NCI-H1105 (cell line): ENCODE measurements at regions not wholly inside any gene's neighbourhood (a gene's known extent, or its start where the extent isn't known, plus 50 kb on each side); places are given as distances from the start of the nearest gene placed in this dataset.
A peak's percentile ranks its signal among the peaks of the same experiment; 100 is the strongest.

Experiments used
- DNase-seq: peaks from one replicate; lab custom pipeline; 2025; lab: John Stamatoyannopoulos, UW

DNA sequence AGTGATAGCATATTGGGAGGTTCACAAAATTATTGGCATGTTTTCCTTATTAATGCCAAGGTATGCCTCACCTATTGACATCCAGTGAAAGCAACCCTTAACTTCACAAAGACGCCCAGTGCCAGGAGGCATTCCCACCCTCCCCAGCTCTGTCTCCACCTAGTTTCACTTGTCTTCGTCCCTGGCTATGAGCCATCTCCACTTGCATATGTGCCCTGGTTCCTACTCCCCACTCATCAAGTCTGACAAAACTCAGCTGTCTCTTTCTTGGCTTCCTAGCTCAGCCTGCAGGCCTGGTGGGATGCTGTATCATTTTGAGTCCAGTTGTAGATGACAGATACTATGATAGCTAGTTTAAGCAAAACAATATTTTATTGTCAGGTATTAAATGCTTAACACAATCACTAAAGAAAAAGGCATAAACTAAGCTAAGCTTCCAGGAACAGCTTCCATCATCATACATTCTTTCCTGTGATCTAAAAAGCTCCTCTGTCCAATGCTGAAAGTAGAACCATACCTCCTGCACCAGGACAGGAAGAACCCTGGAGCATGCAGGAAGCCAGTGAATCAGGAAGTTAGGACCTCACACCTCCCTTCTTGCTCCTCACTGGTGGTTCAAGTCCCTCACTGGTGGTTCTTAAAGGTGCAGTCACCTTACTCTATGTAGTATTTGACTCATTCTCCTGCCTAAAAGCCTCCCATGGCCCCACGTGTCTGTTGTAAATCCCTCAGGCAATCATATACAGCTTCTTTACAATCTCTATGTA lies 410.3 kb upstream of the RASGEF1B start:
- DNase-seq = no peak

DNA sequence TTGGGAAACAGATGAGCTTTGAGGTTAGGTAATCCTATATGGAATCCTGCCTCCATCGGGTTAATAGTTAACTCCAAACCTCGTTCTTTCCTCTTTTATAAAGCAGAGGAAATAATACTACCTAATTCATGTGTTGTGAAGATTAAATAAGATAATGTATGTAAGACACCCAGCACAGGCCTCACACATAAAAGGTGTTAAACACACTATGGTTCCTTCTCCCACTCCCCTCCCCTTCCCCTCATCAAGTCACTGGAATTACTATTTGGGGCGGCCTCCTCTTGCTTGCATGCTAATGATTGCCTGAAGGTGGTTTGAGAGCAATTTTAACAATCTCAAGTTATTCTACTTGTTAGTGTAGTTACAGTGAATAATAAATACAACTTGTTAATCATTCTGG lies 404.4 kb upstream of the RASGEF1B start:
- no peak for DNase-seq

DNA sequence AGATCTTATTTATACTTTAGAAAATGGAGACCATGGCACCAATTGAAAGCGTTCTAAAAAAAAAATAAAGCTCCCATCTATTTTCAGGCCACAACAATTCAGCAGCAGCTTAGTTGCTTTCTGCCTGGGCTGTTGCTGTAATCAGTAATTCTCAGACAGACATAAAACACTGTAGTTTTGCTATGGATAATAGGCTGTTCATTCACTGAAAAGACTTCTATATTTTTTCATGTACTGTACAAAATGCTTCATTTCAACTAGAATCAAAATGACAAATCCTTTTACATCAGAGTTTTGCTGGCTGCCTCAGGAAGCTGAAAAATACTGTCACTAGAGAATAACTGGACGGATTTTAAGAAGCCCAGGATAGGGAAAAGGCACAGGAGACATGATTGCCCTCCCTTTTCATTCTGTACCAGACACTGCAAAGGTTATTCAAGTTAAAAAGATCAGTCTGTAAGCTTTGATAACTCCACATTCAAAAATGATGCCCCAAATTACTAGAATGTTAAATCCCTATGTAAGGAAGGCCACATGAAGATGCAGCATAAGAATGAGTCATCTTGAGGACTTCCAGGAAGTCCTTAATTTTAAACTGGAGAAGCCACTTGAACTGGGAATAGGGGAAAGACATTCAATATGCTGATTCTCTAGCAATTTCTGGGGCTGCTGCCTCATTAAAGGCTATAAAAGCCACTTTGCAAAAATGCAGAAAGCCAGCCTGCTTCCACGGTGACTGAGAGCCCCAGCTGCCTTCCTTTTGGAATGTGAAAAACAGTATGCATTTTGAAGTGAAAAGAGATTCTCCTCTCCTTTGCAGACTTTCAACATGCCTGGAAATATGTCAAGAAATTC lies 403.2 kb upstream of the RASGEF1B start:
- DNase-seq = no peak

DNA sequence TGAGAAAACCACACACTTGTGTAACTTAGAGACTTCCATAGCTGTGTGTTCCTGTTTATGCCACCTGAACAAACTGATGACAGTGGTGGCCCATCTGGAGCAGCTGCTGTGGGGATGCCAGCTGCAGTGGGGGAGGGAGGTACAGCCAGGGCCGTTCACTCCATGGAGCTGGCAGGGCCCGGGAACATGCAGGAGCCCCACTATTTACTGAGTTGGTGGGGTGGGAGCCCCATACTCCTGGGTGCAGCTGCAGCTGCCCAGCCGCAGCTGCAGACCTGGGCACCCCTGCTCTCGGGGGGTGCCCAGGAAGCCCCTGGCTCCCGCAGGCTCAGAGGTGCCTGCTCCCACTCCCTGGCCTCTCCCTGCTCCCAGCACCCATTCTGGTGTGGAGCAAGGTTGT lies 398.6 kb upstream of the RASGEF1B start:
- DNase-seq = no peak

DNA sequence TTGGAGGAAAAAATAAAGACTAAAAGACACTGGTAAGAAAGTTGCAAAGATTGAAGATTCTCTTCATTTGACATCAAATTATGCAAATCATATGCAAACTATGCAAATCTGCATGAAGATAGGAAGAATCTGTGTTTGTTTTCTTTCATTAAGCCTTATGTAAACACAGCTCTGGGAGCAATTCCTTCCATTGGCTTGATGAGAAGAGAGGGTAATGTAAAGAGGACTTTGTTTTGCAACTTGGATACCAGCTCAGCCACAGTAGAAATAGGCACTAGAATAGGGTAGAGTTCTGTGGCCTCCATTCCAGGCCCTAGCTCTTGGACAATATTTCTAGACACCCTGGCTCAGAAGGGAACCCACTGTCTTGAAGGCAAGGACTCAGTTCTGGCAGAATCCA lies 388.4 kb upstream of the RASGEF1B start:
- no peak for DNase-seq

DNA sequence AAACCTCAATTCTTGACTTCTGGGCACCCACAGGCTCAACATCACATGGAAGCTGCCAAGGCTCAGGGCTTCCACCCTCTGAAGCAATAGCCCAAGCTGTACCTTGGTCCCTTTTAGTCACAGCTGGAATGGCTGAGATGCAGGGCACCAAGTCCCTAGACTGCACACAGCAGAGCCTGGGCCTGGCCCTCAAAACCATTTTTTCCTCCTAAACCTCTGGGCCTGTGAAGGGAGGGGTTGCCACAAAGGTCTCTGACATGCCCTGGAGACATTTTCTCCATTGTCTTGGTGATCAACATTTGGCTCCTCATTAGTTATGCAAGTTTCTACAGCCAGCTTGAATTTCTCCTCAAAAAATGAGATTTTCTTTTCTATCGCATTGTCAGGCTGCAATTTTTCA lies 382.7 kb upstream of the RASGEF1B start:
- DNase-seq = no peak

DNA sequence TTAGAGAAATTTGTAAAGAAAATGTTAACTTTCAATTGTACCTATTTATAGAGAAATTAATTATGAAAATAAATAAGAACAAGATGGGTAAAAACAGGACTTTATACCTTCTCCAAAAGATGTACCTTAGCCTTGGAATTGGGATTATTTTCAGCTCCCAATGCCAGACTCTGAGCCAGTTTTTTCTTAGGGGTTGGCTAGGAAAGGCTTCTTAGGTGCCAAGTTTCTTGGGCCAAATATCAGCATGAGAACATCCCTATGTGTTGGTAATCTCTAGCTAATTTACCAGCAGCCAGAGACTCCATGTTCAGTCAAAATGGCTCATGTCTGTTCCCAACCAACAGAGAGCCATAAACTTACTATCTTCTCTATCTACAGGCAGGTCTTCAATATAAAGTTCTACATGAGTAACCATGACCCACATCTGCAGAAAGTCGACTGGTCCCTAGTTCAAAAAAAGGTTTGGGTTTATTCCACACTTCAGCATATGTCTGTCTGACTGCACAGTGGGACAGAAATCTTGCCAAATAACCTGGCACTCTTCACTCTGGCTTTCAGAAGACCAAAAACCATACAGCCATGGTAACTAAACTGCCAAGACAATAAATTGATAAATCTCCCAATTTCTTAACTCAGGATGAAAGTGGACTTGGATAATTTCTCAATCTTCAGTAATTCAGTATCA lies 380.5 kb upstream of the RASGEF1B start:
- no peak for DNase-seq

DNA sequence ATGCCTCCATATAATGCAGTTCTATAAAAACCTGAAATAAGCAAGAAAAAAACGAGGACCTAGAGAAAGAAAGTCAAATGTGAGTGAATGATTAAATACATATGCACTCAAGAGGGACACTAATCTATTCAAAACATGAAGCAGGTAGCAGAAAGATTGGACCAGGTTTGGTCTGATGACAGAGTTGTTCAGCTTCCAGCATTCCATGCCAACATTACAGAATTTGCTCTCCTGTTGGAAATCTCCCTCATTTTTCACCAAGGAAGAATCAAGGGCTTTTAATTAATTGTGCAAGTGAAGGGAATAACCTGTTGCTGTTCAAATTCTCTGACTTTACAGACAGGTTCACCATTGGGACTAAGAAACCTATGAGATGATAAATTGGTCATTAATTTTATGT lies 379.0 kb upstream of the RASGEF1B start:
- no peak for DNase-seq

DNA sequence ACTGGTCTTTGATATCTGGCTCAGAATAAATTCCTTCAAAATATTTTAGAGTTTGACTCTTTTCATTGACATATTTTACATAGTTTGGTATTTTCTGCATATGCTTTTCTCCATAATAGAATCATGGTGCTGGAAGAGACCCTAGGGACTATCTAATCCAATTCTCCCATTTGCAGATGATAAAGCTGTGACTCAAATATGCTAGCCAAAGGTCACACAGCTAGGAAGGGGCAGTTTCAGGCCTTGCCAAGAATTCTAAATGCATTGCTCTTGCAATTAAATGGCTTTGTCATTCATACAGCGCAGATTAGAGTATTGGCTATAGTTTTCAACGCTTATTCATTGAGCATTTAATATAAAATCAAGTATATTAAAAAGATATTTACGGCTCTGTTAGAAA lies 374.1 kb upstream of the RASGEF1B start:
- no peak for DNase-seq

DNA sequence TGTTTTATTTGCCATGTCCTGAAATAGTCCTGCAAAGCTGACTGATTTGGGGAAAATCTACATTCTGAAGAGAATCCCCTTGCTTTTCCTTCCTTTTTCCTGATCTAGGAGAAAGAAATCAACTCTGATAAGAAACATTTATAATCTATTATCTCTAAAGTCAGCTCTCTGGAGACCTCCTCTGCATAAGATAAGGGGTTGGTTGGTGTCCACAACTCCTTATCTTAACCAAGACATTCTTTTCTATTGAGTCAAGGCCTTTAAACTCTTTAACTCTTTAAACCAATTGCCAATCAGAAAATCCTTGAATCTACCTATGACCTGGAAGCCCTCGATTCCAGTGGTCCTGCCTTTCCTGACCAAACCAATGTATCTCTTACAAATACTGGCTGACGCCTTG lies 373.6 kb upstream of the RASGEF1B start:
- DNase-seq = no peak

DNA sequence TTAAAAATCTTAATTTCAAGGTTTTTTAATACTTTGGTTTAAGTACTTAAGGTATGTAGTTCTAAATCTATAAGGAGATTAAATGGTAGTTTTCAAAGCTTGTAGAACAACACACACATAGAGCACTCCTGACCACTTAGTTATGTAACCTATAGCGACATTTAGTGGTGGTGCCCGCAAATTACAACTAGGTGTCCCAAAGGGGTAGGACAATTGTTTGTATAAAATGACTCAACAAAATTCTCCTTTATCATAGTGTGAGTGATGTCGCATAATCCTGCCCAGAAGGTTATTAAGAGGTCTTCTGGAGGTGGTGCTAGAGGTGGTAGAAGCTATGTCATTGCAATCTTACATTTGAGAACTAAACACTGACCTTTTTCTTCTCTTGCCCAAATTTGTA lies 373.0 kb upstream of the RASGEF1B start:
- peak; percentile 30 for DNase-seq

DNA sequence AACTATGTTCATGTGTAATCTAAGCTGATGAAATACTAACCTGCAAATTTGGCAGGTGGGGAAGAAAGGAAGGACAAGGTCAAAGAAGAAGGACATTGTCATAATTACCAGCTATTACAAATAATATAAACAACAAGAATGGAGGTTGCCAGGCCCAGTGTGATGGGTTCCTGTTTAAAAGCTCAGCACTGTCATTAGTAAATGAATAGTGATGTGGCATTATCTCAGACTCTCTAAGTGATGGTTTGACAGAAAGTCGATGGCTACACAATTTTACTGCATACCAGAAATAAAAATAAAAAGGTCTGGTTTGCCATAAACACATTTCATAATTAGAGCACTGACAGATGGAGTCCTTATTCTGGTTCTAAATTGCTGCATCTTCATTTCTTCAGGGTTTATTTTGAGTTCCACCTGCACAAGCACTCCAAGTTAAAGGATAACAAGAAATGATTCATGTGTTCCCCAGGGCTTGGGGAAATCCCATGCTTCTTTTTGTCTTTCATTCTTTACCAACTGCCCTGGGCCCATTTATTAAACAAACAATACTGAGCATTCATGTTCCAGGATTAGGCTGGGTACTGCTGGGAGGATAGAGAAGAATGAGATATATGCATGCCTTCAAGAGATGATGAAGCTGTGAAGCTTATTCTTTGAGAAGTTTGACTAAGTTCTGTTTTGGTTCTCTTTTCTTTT lies 367.8 kb upstream of the RASGEF1B start:
- DNase-seq = peak; percentile 53

DNA sequence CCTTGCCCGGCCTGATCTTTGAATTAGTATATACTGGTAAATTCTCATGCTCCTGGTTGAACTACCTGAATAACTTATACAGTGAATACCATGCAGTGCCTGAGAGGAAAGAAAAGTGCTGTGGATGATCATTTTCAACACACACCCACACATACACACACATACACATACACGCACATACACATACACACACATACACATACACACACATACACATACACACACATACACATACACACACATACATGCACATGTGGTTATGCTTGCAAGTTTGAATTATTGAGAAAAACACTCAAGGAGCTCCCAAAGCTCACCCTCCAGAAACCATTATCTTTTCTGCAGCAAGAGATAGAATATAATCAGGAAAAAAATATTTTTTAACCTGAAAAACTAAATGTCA lies 366.9 kb upstream of the RASGEF1B start:
- DNase-seq = no peak

DNA sequence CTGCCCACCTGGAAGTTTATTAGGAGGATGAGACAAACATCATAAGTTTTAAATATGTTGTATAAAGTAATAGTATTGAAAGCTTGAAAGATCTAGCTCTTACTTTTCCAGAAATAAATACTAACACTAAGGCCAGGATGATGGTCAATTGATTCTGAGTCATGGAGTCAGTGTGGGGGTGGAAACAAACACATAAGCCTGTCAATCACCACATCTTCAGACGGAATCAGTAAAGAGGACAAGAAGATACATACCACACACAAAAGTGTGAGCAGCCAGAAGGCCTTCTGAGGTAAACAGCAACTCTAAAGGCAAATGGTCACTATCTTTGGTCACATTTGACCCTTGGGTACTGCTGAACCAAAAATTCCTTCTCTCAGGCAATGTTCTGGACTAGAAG lies 365.0 kb upstream of the RASGEF1B start:
- no peak for DNase-seq

DNA sequence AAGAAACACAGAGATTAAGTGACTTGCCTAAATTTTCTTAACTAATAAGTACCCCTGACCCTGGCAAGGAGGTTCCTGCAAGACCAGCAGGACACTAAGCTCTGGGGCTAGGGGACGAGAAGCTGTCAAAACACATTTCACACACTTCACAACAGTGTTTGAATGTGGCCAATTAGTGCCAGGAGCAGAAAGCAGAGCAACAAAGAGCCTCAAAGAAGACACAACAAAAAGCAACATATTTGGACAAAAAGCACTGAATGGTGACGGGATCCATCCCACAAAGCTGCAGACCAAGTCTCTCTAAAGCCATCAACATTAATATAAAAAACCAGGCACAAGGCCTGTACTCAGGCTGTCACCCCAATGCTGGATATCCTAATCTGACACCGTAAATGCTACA lies 361.9 kb upstream of the RASGEF1B start:
- DNase-seq = no peak

DNA sequence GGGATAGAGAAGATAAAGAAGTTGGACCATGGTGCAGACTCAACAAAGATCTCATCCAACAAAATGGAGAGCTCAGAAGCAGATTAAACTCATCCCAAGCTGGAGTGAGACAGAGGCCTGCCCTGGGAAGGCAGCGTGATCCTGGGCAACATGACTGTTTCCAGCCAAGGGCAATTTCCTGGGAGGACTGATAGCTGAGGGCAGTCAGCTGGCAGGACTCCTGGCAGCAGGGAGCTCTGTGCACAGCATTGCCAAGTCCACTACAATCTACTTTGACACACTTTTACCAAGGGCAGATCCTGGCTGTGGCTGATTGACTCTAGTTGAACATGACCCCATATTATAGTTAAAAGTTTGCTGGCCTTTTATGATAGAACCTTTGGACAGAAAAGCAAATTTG lies 357.3 kb upstream of the RASGEF1B start:
- no peak for DNase-seq

DNA sequence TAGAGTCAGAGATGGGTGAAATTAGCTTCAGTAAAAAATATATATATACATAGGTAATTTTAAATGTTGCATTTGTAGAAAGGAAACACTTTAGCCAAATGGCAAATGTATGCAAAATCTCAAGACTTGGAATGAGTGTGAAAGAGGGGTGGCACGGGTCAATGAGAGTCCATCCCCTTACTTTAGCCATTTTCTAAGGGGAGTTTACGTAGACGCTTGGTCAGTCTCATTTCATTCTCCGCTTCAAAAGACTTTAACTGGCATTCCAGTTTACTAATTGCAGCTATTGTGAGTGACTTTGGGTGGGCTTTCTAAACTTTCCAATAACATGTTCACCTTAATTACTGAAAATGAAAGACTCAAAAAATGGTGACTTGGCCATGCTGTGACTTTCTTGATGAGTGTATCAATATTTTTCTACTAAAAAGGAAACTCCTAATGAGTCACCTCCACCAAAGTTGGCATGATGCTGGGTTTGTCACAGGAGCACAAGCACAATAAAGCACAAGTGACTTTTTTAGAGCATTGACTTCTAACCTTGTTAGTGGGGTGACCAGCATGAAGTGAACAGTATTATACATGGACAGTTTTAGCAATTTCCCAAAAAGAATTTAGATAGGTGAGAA lies 356.0 kb upstream of the RASGEF1B start:
- DNase-seq = no peak

DNA sequence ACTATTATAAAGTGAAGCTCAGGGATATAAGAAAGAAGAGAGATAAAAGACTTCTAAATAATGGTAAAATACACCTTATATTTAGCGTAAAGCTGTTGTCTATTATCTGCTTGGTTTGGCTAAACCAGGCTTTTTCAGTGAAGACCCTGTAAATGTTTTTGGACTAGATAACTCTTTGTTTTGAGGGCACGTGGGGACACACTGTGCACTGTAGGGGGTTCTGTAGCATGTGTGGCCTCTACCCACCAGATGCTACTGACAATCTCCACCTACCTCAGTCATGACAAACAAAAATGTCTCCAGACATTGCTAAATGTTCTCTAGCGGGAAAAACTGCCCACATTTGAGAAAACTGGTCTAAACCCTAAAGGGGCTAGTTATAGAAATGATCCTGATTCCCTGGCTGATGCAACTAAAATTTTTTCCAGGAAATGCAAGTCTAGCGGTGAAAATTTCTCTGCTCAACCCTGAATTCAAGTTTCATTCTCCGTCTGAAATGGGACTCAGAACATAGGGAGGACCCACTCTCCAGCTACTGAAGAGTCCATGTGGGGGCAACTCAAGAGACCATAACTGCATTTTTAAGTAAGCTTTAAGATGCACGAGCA lies 355.2 kb upstream of the RASGEF1B start:
- DNase-seq = no peak

DNA sequence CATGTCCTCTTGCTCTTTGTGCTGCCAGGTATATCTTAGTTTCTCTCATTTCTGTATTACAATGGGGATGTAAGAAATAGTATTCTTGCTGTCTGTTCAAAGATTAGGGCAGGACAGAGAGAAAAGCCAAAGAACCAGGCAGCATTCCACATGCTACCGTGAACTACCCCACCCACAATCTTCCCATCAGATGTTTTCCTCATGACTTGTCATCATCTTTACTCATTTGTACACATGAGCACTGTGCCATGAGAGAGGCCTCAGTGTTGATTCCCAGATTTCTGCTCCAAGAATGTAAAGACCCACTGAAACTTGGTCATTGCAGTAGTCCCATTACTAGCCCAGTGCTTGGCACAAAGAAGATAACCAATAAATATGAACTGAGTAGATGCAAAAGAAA lies 354.6 kb upstream of the RASGEF1B start:
- DNase-seq = no peak

DNA sequence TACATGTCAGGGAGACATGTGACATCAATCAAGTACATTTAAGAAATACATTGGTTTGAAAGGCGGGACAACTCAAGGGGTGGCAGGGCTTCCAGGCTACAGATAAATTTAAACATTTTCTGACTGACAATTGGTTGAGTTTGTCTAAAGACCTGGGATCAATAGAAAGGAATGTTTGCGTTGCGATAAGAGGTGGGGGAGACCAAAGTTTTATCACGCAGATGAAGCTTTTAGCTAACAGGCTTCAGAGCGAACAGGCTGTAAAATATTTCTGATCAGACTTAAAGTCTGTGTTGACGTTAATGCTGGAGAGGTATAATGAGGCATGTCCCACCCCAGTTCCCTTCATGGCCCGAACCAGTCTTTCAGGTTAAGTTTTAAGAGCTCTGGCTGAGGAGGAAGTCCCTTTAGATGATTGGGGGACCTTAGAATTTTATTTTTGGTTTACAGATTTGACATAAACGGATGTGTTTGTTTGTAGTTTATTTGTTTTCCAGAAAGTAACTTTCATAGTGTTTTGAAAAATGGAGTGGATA lies 346.7 kb upstream of the RASGEF1B start:
- no peak for DNase-seq
